NCI-H1048 (cell line): ENCODE measurements at regions not wholly inside any gene's neighbourhood (a gene's known extent, or its start where the extent isn't known, plus 50 kb on each side); places are given as distances from the start of the nearest gene placed in this dataset.

Experiments used
- DNase-seq: peaks from one replicate; lab custom pipeline; 2025; lab: John Stamatoyannopoulos, UW

- DNase-seq: no peak
These were observed 523.7 kb downstream of the NR2F1-AS1 start for GRCh38 chr5:93057311-93057710.

- no peak for DNase-seq
These were observed 525.0 kb downstream of the NR2F1-AS1 start for GRCh38 chr5:93055971-93056370.

GRCh38 chr5:93055561-93055960, 525.5 kb downstream of the NR2F1-AS1 start:
- DNase-seq: no peak

DNA sequence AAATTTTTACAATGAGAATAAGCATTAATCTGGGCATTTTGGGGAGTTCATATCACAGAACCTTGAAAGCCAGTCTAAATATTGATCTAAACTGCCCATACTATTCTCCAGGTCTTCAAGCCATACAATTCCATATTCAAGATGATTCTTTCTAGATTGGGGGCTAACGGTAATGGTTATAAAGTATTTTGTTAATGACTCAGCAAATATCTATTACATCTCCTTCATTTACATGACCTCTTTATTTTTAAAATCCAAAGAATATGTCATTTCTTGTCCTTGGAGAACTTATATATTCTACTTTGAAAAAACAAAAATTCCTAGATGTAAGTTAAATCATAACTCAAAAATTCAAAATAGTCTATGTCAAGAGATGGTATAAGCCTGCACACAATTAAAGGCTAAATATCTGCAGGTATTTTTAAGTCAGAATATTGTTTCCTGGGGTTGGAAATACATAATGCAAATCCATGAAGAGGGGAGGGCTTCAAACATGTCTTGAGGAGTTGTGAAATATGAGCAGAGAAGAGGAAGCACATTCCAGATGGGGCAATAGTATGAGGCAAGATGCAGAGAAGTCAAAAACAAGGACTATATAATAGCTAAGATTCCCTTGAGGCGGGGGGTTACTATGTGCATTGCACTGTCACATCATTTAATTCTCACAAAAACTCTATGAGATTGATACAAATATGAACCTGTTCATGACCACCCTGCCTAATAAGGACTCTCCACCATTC, 526.4 kb downstream of the NR2F1-AS1 start:
- no peak for DNase-seq

- no peak for DNase-seq
These were observed 527.2 kb downstream of the NR2F1-AS1 start for GRCh38 chr5:93053825-93054224.

- DNase-seq: no peak
These were observed 532.2 kb downstream of the NR2F1-AS1 start for GRCh38 chr5:93048858-93049257.

DNA sequence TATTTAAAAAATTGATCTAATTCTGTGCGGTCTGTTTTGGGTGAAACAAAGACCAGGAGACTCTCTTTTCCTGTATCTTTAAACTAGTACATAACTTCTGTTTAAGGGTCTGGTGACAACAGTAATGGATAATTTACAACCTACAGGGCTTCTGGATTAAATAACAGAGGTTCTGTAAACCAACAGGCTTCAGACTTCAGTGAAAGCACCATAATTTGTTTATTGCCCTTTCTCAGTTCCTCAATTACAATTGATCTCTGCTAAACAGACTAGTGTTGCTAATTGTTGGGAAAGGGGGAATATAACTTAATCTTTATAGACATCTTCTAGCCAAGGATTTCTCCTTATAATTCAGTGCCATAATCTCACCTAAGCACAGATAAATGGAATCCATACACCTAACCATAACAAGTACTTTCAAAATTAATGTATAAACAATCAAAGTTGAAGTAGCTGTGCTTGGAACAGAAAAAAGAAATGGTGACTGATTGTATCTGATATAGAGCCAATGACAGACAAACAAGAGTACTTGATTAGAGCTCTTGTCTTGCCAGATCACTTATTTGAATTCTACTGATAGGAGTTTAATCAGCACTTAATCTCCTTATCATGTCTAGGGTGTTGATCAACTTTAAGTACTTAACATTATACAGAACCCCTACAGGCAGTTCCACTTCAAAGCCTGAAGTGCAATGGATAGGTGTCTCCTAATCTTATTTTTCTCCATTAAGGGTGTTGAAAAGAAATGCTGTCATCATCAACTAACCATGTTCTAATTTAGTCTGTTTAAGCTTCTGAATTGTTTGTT, 536.0 kb downstream of the NR2F1-AS1 start:
- DNase-seq: no peak

DNA sequence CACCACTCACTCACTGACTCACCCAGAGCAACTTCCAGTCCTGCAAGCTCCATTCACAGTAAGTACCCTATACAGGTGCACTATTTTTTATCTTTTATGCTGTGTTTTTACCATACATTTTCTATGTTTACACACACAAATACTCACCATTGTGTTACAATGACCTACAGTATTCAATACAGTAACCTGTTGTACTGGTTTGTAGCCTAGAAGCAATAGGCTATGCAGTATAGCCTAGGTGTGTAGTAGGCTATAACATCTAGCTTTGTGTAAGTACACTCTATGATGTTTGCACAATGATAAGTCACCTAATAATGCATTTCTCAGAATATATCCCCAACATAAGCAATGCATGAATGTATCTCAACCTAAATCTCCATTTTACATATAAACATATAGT, 541.1 kb downstream of the NR2F1-AS1 start:
- no peak for DNase-seq

GRCh38 chr5:93034621-93035590, 546.1 kb downstream of the NR2F1-AS1 start:
- DNase-seq: no peak

DNA sequence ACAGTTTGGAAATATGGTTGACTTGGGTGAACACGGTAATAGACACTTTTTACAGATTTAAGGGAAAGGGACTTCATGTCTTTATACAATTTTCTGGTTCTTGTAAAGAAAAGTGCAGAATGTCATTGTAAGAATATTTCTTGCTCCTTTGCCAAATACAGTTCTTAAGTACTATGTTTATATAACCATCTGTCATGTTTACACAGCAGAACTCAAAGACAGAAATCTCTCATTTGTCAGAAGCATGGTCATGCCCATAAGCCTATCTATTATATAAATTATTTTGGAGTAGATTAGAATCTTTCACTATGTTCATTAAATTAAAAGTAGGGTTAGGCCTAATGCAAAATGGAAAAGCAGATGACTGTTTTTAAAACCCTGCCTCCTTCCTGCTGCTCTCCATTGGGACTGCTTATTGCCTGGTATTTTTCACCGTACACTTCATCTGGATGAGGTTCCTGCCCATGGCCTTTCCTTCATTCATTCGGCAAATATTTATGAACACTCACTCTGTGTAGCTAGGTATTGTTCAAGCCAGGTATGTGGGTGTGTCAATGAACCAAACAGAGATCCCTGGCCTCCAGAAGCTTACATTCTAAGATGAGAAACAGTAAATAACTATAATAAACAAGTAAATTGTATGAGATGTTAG, 558.1 kb downstream of the NR2F1-AS1 start:
- no peak for DNase-seq

- DNase-seq: no peak
These were observed 558.8 kb downstream of the NR2F1-AS1 start for GRCh38 chr5:93022211-93022610.

- no peak for DNase-seq
These were observed 561.1 kb downstream of the NR2F1-AS1 start for GRCh38 chr5:93019896-93020295.

GRCh38 chr5:93018461-93018860, 562.6 kb downstream of the NR2F1-AS1 start:
- DNase-seq: no peak

DNA sequence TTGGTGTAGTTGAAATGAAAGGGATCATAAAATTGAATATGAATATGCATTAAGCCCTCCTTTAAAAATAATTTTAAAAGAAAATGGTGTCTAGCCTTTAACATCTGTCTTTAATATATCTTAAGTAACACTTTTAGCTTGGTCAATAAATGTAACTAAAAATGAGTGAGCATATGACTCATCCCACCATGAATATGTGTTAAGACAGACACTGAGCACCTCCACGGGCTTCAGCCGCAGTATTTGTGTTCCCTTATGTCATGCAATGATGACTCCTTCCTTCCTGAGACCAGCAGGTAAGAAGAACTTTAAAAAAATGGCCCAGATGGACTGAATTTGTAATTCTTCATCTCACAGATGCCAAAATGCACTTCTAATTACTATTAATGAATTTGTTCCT, 563.2 kb downstream of the NR2F1-AS1 start:
- DNase-seq: no peak

GRCh38 chr5:93017376-93017775, 563.6 kb downstream of the NR2F1-AS1 start:
- DNase-seq: no peak

GRCh38 chr5:93010616-93011015, 570.4 kb downstream of the NR2F1-AS1 start:
- DNase-seq: no peak

DNA sequence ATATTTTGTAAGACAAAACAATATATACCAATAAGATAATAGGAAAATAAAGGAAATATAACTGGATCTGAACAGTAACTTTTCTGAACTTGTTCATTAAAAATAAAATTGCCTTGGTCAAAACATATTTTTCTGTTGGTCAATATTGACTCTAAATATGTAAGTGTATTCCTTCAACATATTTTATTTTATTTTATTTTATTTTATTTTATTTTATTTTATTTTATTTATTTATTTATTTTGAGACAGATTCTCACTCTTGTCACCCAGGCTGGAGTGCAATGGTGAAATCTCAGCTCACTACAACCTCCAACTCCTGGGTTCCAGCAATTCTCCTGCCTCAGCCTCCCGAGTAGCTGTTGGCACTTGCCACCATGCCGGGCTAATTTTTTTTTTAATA, 571.0 kb downstream of the NR2F1-AS1 start:
- DNase-seq: no peak

DNA sequence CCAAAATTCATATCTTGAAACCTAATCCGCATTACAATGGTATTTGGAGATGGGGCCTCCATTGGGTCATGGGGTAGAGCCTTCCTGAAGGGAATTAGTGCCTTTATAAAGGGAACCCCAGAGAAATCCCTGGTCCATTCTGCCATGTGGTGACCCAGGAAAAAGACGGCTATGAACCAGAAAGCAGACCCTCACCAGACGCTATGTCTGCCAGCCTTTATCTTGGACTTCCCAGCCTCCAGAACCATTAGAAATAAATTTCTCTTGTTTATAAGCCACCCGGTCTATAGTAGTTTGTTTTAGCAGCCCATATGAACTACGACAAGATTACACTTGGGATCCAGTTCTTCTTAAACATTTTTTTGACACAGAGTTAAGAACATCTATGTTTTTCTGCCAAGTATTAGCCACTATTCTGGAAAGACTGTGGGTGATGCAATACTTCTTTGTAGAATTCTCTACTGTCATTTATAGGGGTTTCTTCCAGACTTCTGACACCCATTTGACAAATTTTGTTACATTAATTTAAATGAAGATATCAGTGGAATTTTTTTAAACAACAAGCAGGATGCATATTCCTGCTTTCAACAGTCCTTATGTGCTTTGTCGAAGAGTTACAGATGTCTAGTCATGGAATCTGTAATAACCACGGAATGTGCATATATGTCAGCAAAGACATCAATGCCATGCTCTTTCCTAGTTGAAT, 572.4 kb downstream of the NR2F1-AS1 start:
- DNase-seq: no peak

- DNase-seq: no peak
These were observed 574.1 kb downstream of the NR2F1-AS1 start for GRCh38 chr5:93006915-93007314.

- no peak for DNase-seq
These were observed 582.6 kb downstream of the NR2F1-AS1 start for GRCh38 chr5:92998456-92998855.

GRCh38 chr5:92994392-92994791, 586.6 kb downstream of the NR2F1-AS1 start:
- DNase-seq: no peak
